Testis (tissue), 2 donors: ENCODE measurements at regions not wholly inside any gene's neighbourhood (a gene's known extent, or its start where the extent isn't known, plus 50 kb on each side); places are given as distances from the start of the nearest gene placed in this dataset.

Experiments used
- DNase-seq: peaks from one replicate; pipeline ENCODE4 v3.0.0-alpha.2; 2019
- H3K27ac ChIP-seq, 2 donors: fragments of 200-600 bp; sonication (generic); one replicate each; pipeline ENCODE4 v1.5.1; 2019
- H3K27me3 ChIP-seq: fragments of 200-600 bp; sonication (generic); one replicate; pipeline ENCODE4 v1.5.1; 2019
- H3K36me3 ChIP-seq: fragments of 200-600 bp; sonication (generic); one replicate; pipeline ENCODE4 v1.5.1; 2017; ENCODE audit warnings: low read depth; ENCODE audit errors: missing control alignments
- H3K4me1 ChIP-seq: fragments of 200-600 bp; sonication (generic); one replicate; pipeline ENCODE4 v1.5.1; 2019
- H3K4me3 ChIP-seq, 2 donors: fragments of 200-600 bp; sonication (generic); one replicate each; pipeline ENCODE4 v1.5.1; 2017 to 2019
- H3K9me3 ChIP-seq: fragments of 200-600 bp; sonication (generic); one replicate; pipeline ENCODE4 v1.5.1; 2017
- POLR2A ChIP-seq: fragments of 450-650 bp; IDR thresholded peaks from one replicate; pipeline ENCODE4 v1.6.1; 2017; ENCODE audit warnings: antibody characterized with exemption, mild to moderate bottlenecking, moderate library complexity
- WGBS, 2 donors: methylation state at CpG; one replicate each; pipeline ENCODE4 v1.1.5; 2018; 5-methylcytosine and 5-hydroxymethylcytosine counted together
- intact Hi-C: fragments of 100-400 bp; cut with DNase I; formaldehyde crosslinking; loops from one replicate; pipeline ENCODE4 v1.15.1; 2023; ENCODE audit warnings: low total_unique reads
- TF ChIP-seq, protein P1 (sequence below), 3 experiments: fragments of 450-650 bp in 2 of 3; fragments of 200-600 bp in 1 of 3; sonication (generic) in 1 of 3; IDR thresholded peaks; one replicate each; pipeline ENCODE4 v1.5.1; 2016 to 2019; ENCODE audit warnings: antibody characterized with exemption in 3 of 3, mild to moderate bottlenecking in 2 of 3, moderate library complexity in 1 of 3

DNA sequence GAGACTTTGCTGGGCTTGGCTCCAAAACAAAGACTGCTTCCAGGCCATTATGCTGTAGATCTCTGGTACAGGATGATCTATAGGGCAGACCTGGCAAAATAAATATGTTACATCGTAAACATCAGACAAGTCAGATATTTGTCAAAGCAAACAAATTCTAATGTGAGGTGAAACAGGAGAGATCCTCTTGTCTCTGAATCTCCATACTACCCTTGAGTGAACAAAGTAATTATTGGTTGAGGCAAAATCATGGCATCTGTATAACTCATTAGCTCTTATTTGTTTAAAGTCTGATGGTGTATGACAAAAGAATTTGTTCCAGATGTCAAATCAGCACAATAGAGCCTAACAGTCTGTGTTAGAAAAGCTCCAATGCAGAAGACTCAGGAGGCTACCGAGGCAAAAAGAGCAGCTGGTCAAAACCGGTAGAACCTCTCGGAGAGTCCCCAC, 1291.5 kb downstream of the TYW1 start:
- DNase-seq, result no peak
- 35 to 47% methylated on average over 4 of the region's 4 CpGs for WGBS, 2 donors
- intact Hi-C loops, result no loop called here
- TF ChIP-seq, protein P1, sequence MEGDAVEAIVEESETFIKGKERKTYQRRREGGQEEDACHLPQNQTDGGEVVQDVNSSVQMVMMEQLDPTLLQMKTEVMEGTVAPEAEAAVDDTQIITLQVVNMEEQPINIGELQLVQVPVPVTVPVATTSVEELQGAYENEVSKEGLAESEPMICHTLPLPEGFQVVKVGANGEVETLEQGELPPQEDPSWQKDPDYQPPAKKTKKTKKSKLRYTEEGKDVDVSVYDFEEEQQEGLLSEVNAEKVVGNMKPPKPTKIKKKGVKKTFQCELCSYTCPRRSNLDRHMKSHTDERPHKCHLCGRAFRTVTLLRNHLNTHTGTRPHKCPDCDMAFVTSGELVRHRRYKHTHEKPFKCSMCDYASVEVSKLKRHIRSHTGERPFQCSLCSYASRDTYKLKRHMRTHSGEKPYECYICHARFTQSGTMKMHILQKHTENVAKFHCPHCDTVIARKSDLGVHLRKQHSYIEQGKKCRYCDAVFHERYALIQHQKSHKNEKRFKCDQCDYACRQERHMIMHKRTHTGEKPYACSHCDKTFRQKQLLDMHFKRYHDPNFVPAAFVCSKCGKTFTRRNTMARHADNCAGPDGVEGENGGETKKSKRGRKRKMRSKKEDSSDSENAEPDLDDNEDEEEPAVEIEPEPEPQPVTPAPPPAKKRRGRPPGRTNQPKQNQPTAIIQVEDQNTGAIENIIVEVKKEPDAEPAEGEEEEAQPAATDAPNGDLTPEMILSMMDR (IDR thresholded peaks at IDR 0.05), result no peak
- no peak for TF ChIP-seq POLR2A
- Histone ChIP-seq H3K4me1 (no peaks in the 10 kb centered on the region), H3K27me3 (no peaks in the 10 kb centered on the region), H3K4me3 (no peak overlapping the region), H3K27ac (no peak overlapping the region), H3K36me3 (no peaks in the 10 kb centered on the region), H3K9me3 (no peaks in the 10 kb centered on the region)

DNA sequence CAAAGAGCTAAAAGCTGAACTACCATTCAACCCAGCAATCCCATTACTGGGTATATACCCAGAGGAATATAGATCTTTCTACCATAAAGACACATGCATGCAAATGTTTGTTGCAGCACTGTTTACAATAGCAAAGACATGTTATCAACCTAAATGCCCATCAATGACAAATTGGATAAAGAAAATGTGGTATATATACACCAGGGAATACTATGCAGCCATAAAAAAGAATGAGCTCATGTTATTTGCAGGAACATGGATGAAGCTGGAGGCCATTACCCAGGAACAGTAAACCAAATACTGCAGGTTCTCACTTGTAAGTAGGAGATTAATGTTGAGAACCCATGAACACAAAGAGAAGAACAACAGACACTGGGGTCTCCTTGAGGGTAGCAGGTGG, 1295.1 kb downstream of the TYW1 start:
- Histone ChIP-seq H3K9me3 (no peaks in the 10 kb centered on the region), H3K27ac (no peak overlapping the region), H3K4me1 (no peaks in the 10 kb centered on the region), H3K4me3 (no peak overlapping the region), H3K36me3 (no peaks in the 10 kb centered on the region), H3K27me3 (no peaks in the 10 kb centered on the region)
- TF ChIP-seq, protein P1 (IDR thresholded peaks at IDR 0.05), result no peak
- TF ChIP-seq POLR2A, result no peak
- intact Hi-C loops, result no loop called here
- no peak for DNase-seq

DNA sequence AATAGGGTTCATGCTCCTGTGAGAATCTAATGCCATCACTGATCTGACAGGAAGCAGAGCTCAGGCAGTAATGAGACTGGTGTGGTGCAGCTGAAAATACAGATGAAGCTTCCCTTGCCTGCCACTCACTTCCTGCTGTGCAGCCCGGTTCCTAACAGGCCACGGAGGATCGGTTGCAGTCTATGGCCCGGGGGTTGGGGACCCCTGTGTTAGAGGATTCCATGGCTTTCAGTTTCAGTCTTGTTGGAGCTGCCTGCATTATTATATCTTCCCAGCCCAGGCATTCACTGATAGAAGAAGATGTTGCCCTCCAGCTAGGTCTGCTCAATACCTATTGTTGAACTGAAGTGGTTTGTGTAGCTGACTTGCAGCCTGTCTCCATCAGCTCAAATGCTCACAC, 1298.8 kb downstream of the TYW1 start:
- intact Hi-C loops, result no loop called here
- TF ChIP-seq POLR2A, result no peak
- TF ChIP-seq, protein P1 (IDR thresholded peaks at IDR 0.05), result no peak
- no peaks in the 10 kb centered on the region for H3K4me1 ChIP-seq
- no peak for DNase-seq
- H3K4me3 ChIP-seq, result no peak overlapping the region
- H3K36me3 ChIP-seq, result no peaks in the 10 kb centered on the region
- H3K9me3 ChIP-seq, result no peaks in the 10 kb centered on the region
- H3K27me3 ChIP-seq, result no peaks in the 10 kb centered on the region
- 41 to 66% methylated on average over 4 of the region's 4 CpGs for WGBS, 2 donors
- no peak overlapping the region for H3K27ac ChIP-seq

DNA sequence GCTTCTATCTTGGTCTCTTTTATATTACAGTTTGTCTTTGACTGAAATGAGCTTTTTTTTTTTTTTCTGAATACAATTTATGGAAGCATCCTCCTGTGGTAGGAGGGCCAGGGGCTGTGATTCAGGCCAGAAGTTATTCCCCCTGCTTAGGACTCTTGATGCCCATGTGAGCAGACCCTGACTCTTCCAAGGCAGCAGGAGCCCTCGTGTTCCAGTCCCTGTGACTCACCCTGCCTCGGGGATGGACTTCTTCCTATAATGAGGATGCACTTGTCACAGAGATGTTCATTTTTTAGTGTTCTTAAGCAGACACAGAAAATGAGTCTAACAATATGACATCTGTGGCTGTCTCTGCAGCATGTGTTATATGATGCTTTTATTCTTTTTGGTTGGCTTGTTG, 1293.7 kb upstream of the AUTS2 start:
- intact Hi-C loops, result no loop called here
- no peak for DNase-seq
- Histone ChIP-seq H3K27ac (no peak overlapping the region), H3K4me3 (no peak overlapping the region), H3K36me3 (no peaks in the 10 kb centered on the region), H3K27me3 (no peaks in the 10 kb centered on the region), H3K4me1 (no peaks in the 10 kb centered on the region), H3K9me3 (no peaks in the 10 kb centered on the region)
- 81 to 82% methylated on average over 2 of the region's 2 CpGs for WGBS, 2 donors
- TF ChIP-seq, protein P1 (IDR thresholded peaks at IDR 0.05), result no peak
- no peak for TF ChIP-seq POLR2A

DNA sequence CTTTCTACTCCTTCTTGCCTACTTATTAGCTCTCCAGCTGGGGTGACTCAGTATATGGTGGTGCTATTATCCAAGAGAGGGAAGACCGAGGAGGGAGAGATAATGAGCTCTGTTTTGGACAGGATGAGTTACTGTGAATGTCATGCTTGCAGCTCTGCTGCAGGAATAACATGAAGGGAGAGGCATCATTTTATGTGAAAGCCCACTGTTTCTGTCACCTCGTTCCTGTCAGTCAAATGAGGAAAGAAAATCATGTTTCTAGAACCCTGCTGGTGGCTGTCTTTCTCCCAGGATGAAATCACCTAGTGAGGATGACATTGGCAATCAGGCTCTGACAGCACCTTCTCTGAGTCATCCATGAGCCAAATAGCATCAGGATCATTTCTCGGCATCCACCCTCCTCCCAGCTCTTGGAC, 1291.6 kb upstream of the AUTS2 start:
- Histone ChIP-seq H3K4me1 (no peaks in the 10 kb centered on the region), H3K4me3 (no peak overlapping the region), H3K27me3 (no peaks in the 10 kb centered on the region), H3K27ac (no peak overlapping the region), H3K36me3 (no peaks in the 10 kb centered on the region), H3K9me3 (no peaks in the 10 kb centered on the region)
- WGBS, 2 donors, result 57 to 67% methylated on average over 3 of the region's 3 CpGs
- DNase-seq, result no peak
- intact Hi-C loops, result no loop called here
- TF ChIP-seq, protein P1 (IDR thresholded peaks at IDR 0.05), result no peak
- no peak for TF ChIP-seq POLR2A
